ENCODE measurements at regions not wholly inside any gene's neighbourhood (a gene's known extent, or its start where the extent isn't known, plus 50 kb on each side); places are given as distances from the start of the nearest gene placed in this dataset.

DNA sequence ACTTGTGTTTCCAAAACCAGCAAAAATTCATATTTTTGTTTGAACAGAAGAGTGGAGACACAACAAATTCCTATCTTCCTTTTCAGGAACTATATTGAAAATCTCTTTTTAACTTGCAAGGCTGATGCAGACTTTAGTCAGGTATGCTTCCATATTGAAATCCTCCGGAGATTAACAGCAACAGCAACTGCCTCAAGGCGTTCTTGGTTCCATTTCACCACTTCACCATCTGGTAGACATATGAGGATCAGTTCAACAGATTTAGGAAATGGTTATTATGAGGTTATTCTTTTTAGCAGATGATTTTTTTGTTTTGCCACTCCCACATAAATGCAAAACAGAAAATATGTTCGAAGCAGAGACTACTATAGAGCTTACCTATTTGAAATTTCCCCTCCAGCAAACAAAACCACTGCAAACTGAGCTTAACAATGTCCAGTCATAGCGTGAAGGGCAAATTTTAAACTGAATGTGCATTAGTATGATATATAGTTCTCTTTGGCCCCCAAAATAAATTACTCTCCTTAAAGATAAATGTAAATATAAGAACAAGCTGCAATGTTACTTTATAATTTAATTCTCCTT lies 520.5 kb upstream of the ADGRB3 start:
- Histone ChIP-seq H3K4me2 (no peak overlapping the region), H4K20me1 (ENCODE audit: insufficient read depth, poor library complexity, severe bottlenecking) (no peaks in the 10 kb centered on the region), H3K4me3 (no peak overlapping the region), H2AFZ (no peak overlapping the region), H3K36me3 (replicated peaks; ENCODE audit: insufficient read depth, low read depth) (no peaks in the 10 kb centered on the region), H3K79me2 (no peaks in the 10 kb centered on the region), H3K9me3 (ENCODE audit: low read depth) (no peaks in the 10 kb centered on the region), H3K4me1 (ENCODE audit: insufficient read depth) (no peaks in the 10 kb centered on the region), H3K9me2 (replicated peaks; ENCODE audit: insufficient read depth) (no peaks in the 10 kb centered on the region), H3K27ac (no peak overlapping the region), H3K27me3 (no peaks in the 10 kb centered on the region)
- DNase-seq (ENCODE audit: low spot score), result no peak
- TF ChIP-seq EZH2phosphoT487 (IDR thresholded peaks at IDR 0.05; ENCODE audit: low read depth, severe bottlenecking, unreplicated experiment), result no peak
- TF ChIP-seq, protein P1, sequence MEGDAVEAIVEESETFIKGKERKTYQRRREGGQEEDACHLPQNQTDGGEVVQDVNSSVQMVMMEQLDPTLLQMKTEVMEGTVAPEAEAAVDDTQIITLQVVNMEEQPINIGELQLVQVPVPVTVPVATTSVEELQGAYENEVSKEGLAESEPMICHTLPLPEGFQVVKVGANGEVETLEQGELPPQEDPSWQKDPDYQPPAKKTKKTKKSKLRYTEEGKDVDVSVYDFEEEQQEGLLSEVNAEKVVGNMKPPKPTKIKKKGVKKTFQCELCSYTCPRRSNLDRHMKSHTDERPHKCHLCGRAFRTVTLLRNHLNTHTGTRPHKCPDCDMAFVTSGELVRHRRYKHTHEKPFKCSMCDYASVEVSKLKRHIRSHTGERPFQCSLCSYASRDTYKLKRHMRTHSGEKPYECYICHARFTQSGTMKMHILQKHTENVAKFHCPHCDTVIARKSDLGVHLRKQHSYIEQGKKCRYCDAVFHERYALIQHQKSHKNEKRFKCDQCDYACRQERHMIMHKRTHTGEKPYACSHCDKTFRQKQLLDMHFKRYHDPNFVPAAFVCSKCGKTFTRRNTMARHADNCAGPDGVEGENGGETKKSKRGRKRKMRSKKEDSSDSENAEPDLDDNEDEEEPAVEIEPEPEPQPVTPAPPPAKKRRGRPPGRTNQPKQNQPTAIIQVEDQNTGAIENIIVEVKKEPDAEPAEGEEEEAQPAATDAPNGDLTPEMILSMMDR (IDR thresholded peaks at IDR 0.05; ENCODE audit: poor library complexity), result no peak
- no peak for TF ChIP-seq EZH2 (IDR thresholded peaks at IDR 0.05; ENCODE audit: borderline replicate concordance)
- 74% methylated on average over 4 of the region's 4 CpGs for WGBS (ENCODE audit: low lambda C conversion rate, missing lambda C conversion rate)

DNA sequence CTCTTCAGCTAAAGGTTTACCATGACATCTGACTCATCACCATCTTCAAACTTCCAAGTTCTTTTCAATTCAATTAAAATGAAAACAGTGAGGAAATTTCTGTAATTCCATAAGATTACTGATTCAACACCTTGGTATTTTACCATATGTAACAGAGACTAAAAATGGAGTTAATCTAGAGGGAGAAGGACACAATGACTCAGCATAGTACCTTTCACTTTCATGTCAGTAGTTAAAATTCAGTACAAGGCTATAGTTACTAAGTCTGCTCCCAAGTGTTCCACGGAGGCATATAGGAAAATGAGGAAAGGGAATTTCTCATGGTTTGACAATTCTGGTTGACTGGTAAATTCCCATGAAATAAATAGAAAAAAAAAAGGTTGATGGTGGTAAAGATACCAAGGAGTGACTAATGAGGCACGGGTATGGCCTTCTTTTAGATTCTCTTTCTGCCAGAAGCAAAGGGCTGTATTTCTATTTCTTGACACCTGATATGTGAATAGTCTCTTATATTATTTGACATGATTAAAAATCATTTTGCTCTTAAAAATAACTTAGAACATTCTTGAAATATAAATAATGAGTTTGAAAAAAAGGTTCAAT lies 526.7 kb upstream of the ADGRB3 start:
- DNase-seq (ENCODE audit: low spot score), result no peak
- Histone ChIP-seq H2AFZ (no peak overlapping the region), H3K9me2 (replicated peaks; ENCODE audit: insufficient read depth) (no peaks in the 10 kb centered on the region)

DNA sequence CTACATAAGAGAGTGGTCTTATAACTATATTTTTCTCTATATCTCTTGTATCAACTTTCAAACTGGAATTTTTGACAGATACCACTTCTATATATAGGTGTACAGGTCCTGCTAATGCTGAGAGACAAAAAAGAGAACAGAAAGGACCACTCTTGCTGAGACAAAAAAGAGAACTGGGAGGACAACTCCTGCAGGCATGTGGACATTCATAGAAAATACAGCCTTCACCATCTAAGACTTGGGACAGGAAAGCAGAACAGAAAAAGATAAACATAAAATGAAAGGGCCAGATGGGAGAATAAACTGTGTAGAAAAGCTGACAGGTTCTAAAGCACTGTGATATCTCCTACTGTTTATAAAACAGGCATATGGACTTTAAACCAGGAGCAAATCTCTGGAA lies 541.0 kb upstream of the ADGRB3 start:
- Histone ChIP-seq H3K79me2 (no peaks in the 10 kb centered on the region), H3K9me2 (replicated peaks; ENCODE audit: insufficient read depth) (no peaks in the 10 kb centered on the region), H3K4me2 (no peak overlapping the region), H4K20me1 (ENCODE audit: insufficient read depth, poor library complexity, severe bottlenecking) (no peaks in the 10 kb centered on the region), H3K27me3 (no peaks in the 10 kb centered on the region), H2AFZ (no peak overlapping the region), H3K9me3 (ENCODE audit: low read depth) (no peaks in the 10 kb centered on the region), H3K27ac (no peak overlapping the region), H3K4me1 (ENCODE audit: insufficient read depth) (no peaks in the 10 kb centered on the region), H3K36me3 (replicated peaks; ENCODE audit: insufficient read depth, low read depth) (no peaks in the 10 kb centered on the region), H3K4me3 (no peak overlapping the region)
- TF ChIP-seq, protein P1 (IDR thresholded peaks at IDR 0.05; ENCODE audit: poor library complexity), result no peak
- no peak for TF ChIP-seq EZH2phosphoT487 (IDR thresholded peaks at IDR 0.05; ENCODE audit: low read depth, severe bottlenecking, unreplicated experiment)
- TF ChIP-seq EZH2 (IDR thresholded peaks at IDR 0.05; ENCODE audit: borderline replicate concordance), result no peak
- DNase-seq (ENCODE audit: low spot score), result no peak

More for the DNA sequence above, 526.7 kb upstream of the ADGRB3 start:
- H3K4me2 ChIP-seq, result no peak overlapping the region
- H3K27me3 ChIP-seq, result no peaks in the 10 kb centered on the region
- TF ChIP-seq EZH2 (IDR thresholded peaks at IDR 0.05; ENCODE audit: borderline replicate concordance), result no peak
- TF ChIP-seq, protein P1 (IDR thresholded peaks at IDR 0.05; ENCODE audit: poor library complexity), result no peak
- no peak for TF ChIP-seq EZH2phosphoT487 (IDR thresholded peaks at IDR 0.05; ENCODE audit: low read depth, severe bottlenecking, unreplicated experiment)
- WGBS (ENCODE audit: low lambda C conversion rate, missing lambda C conversion rate), result 86% methylated on average over 2 of the region's 2 CpGs
- no peak overlapping the region for H3K27ac ChIP-seq
- no peaks in the 10 kb centered on the region for H3K4me1 ChIP-seq (ENCODE audit: insufficient read depth)
- H3K9me3 ChIP-seq (ENCODE audit: low read depth), result no peaks in the 10 kb centered on the region
- H3K79me2 ChIP-seq, result no peaks in the 10 kb centered on the region
- H3K36me3 ChIP-seq (replicated peaks; ENCODE audit: insufficient read depth, low read depth), result no peaks in the 10 kb centered on the region
- H3K4me3 ChIP-seq, result no peak overlapping the region
- H4K20me1 ChIP-seq (ENCODE audit: insufficient read depth, poor library complexity, severe bottlenecking), result no peaks in the 10 kb centered on the region

Measured in hepatocyte (in vitro differentiated cells).